ENCODE measurements at regions not wholly inside any gene's neighbourhood (a gene's known extent, or its start where the extent isn't known, plus 50 kb on each side); places are given as distances from the start of the nearest gene placed in this dataset.

- no peak for DNase-seq (ENCODE audit: low read depth in 1 of 2, low spot score in 1 of 2)
Observed at GRCh38 chr7:35504365-35504764, 190.6 kb downstream of the HERPUD2 start.

GRCh38 chr7:35501681-35502080 lies 193.3 kb downstream of the HERPUD2 start:
- no peak for DNase-seq (ENCODE audit: low read depth in 1 of 2, low spot score in 1 of 2)

- no peak for DNase-seq (ENCODE audit: low read depth in 1 of 2, low spot score in 1 of 2)
Observed at GRCh38 chr7:35499226-35499625, 195.7 kb downstream of the HERPUD2 start.

- DNase-seq (ENCODE audit: low read depth in 1 of 2, low spot score in 1 of 2) = no peak
Observed at GRCh38 chr7:35498416-35498815, 196.5 kb downstream of the HERPUD2 start.

GRCh38 chr7:35495844-35496243 lies 199.1 kb downstream of the HERPUD2 start:
- DNase-seq (ENCODE audit: low read depth in 1 of 2, low spot score in 1 of 2) = no peak

- DNase-seq (ENCODE audit: low read depth in 1 of 2, low spot score in 1 of 2) = no peak
Observed at GRCh38 chr7:35495377-35495776, 199.6 kb downstream of the HERPUD2 start.

GRCh38 chr7:35494407-35494806 lies 200.5 kb downstream of the HERPUD2 start:
- no peak for DNase-seq (ENCODE audit: low read depth in 1 of 2, low spot score in 1 of 2)

- no peak for DNase-seq (ENCODE audit: low read depth in 1 of 2, low spot score in 1 of 2)
Observed at GRCh38 chr7:35492451-35493175, 202.3 kb downstream of the HERPUD2 start.

- no peak for DNase-seq (ENCODE audit: low read depth in 1 of 2, low spot score in 1 of 2)
Observed at GRCh38 chr7:35491233-35491632, 203.7 kb downstream of the HERPUD2 start.

- no peak for DNase-seq (ENCODE audit: low read depth in 1 of 2, low spot score in 1 of 2)
Observed at GRCh38 chr7:35487841-35488240, 207.1 kb downstream of the HERPUD2 start.

- no peak for DNase-seq (ENCODE audit: low read depth in 1 of 2, low spot score in 1 of 2)
Observed at GRCh38 chr7:35487402-35487801, 207.5 kb downstream of the HERPUD2 start.

GRCh38 chr7:35485436-35485835 lies 209.5 kb downstream of the HERPUD2 start:
- no peak for DNase-seq (ENCODE audit: low read depth in 1 of 2, low spot score in 1 of 2)

- DNase-seq (ENCODE audit: low read depth in 1 of 2, low spot score in 1 of 2) = no peak
Observed at GRCh38 chr7:35483568-35483967, 211.4 kb downstream of the HERPUD2 start.

GRCh38 chr7:35482231-35482630 lies 212.7 kb downstream of the HERPUD2 start:
- no peak for DNase-seq (ENCODE audit: low read depth in 1 of 2, low spot score in 1 of 2)

GRCh38 chr7:35480806-35481205 lies 214.1 kb downstream of the HERPUD2 start:
- no peak for DNase-seq (ENCODE audit: low read depth in 1 of 2, low spot score in 1 of 2)

- DNase-seq (ENCODE audit: low read depth in 1 of 2, low spot score in 1 of 2) = no peak
Observed at GRCh38 chr7:35477609-35478008, 217.3 kb downstream of the HERPUD2 start.

GRCh38 chr7:35474100-35474499 lies 220.2 kb upstream of the TBX20 start:
- no peak for DNase-seq (ENCODE audit: low read depth in 1 of 2, low spot score in 1 of 2)

- DNase-seq (ENCODE audit: low read depth in 1 of 2, low spot score in 1 of 2) = no peak
Observed at GRCh38 chr7:35468606-35469005, 214.7 kb upstream of the TBX20 start.

GRCh38 chr7:35467456-35467978 lies 213.6 kb upstream of the TBX20 start:
- no peak for DNase-seq (ENCODE audit: low read depth in 1 of 2, low spot score in 1 of 2)

GRCh38 chr7:35465791-35466336 lies 212.0 kb upstream of the TBX20 start:
- no peak for DNase-seq (ENCODE audit: low read depth in 1 of 2, low spot score in 1 of 2)

- no peak for DNase-seq (ENCODE audit: low read depth in 1 of 2, low spot score in 1 of 2)
Observed at GRCh38 chr7:35463751-35464150, 209.9 kb upstream of the TBX20 start.

- DNase-seq (ENCODE audit: low read depth in 1 of 2, low spot score in 1 of 2) = no peak
Observed at GRCh38 chr7:35463176-35463700, 209.3 kb upstream of the TBX20 start.
